ENCODE measurements at regions not wholly inside any gene's neighbourhood (a gene's known extent, or its start where the extent isn't known, plus 50 kb on each side); places are given as distances from the start of the nearest gene placed in this dataset.

DNA sequence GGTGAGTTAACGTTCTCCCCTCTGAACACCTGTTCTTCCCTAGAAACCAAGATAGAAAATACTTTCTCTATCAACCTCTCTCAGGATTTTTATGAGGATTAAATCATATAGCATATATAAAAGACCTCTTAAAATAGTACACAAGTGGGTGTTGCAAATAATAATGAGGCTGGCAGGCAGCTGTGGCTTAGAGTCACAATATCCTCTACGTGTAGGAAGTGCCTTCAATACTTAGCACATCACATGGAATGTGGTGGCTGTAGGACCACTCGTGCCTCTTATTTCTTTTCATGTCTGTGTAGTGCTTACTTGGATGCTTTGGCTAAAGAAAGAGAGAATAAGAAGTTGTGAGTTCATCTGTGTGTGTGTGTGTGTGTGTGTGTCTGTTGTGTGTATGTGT is 96.3 kb downstream of the PRLHR start:
- TF ChIP-seq, protein P1, sequence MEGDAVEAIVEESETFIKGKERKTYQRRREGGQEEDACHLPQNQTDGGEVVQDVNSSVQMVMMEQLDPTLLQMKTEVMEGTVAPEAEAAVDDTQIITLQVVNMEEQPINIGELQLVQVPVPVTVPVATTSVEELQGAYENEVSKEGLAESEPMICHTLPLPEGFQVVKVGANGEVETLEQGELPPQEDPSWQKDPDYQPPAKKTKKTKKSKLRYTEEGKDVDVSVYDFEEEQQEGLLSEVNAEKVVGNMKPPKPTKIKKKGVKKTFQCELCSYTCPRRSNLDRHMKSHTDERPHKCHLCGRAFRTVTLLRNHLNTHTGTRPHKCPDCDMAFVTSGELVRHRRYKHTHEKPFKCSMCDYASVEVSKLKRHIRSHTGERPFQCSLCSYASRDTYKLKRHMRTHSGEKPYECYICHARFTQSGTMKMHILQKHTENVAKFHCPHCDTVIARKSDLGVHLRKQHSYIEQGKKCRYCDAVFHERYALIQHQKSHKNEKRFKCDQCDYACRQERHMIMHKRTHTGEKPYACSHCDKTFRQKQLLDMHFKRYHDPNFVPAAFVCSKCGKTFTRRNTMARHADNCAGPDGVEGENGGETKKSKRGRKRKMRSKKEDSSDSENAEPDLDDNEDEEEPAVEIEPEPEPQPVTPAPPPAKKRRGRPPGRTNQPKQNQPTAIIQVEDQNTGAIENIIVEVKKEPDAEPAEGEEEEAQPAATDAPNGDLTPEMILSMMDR (IDR thresholded peaks at IDR 0.05): no peak
- no peak for TF ChIP-seq POLR2A (IDR thresholded peaks at IDR 0.05)
